H9 (cell line): ENCODE measurements at regions not wholly inside any gene's neighbourhood (a gene's known extent, or its start where the extent isn't known, plus 50 kb on each side); places are given as distances from the start of the nearest gene placed in this dataset.

Experiments
- DNase-seq: peaks from one replicate; pipeline ENCODE4 v3.0.0-alpha.2; 2017
- H2AFZ ChIP-seq: one replicate; pipeline ENCODE4 v1.6.1; 2013; ENCODE audit warnings: mild to moderate bottlenecking, low read length, control low read depth, moderate library complexity
- H2AK5ac ChIP-seq: 2 replicates; pipeline ENCODE4 v1.6.1; 2013; ENCODE audit warnings: low read length, control low read depth, mixed read lengths; ENCODE audit not compliant: insufficient read length
- H2BK120ac ChIP-seq: one replicate; pipeline ENCODE4 v1.6.1; 2013; ENCODE audit warnings: low read depth, mild to moderate bottlenecking, low read length, control low read depth, inconsistent platforms; ENCODE audit not compliant: poor library complexity, severe bottlenecking
- H2BK12ac ChIP-seq: 2 replicates; pipeline ENCODE4 v1.6.1; 2013; ENCODE audit warnings: low read length, control low read depth, mixed read lengths, low read depth; ENCODE audit not compliant: insufficient read length
- H2BK15ac ChIP-seq: 2 replicates; pipeline ENCODE4 v1.6.1; 2013; ENCODE audit warnings: low read depth, low read length, control low read depth
- H2BK20ac ChIP-seq: one replicate; pipeline ENCODE4 v1.6.1; 2013; ENCODE audit warnings: low read depth, mild to moderate bottlenecking, low read length, control low read depth, inconsistent platforms; ENCODE audit not compliant: poor library complexity, severe bottlenecking
- H2BK5ac ChIP-seq: 2 replicates; pipeline ENCODE4 v1.6.1; 2013; ENCODE audit warnings: low read length, control low read depth, mixed read lengths; ENCODE audit not compliant: insufficient read length
- H3K14ac ChIP-seq: 2 replicates; pipeline ENCODE4 v1.6.1; 2013; ENCODE audit warnings: low read length, control low read depth; ENCODE audit not compliant: insufficient read depth
- H3K18ac ChIP-seq: 2 replicates; pipeline ENCODE4 v1.6.1; 2013; ENCODE audit warnings: low read depth, mild to moderate bottlenecking, mixed read lengths, low read length, control low read depth; ENCODE audit not compliant: insufficient read length
- H3K23ac ChIP-seq: 2 replicates; pipeline ENCODE4 v1.6.1; 2013; ENCODE audit warnings: low read length, control low read depth, mixed read lengths, low read depth; ENCODE audit not compliant: insufficient read length
- H3K23me2 ChIP-seq: 2 replicates; pipeline ENCODE4 v1.6.1; 2013; ENCODE audit warnings: low read depth, mild to moderate bottlenecking, mixed read lengths, low read length, control low read depth; ENCODE audit not compliant: insufficient read length, poor library complexity, severe bottlenecking
- H3K27ac ChIP-seq: 2 replicates; pipeline ENCODE4 v1.5.1; 2013; ENCODE audit warnings: low read length, control low read depth, mixed read lengths, low read depth; ENCODE audit not compliant: insufficient read length
- H3K27me3 ChIP-seq: 2 replicates; pipeline ENCODE4 v1.6.1; 2013; ENCODE audit warnings: low read length, control low read depth, inconsistent platforms; ENCODE audit not compliant: insufficient read depth
- H3K4ac ChIP-seq: 2 replicates; pipeline ENCODE4 v1.6.1; 2013; ENCODE audit warnings: low read depth, mild to moderate bottlenecking, control low read depth, inconsistent platforms, low read length, moderate library complexity
- H3K4me1 ChIP-seq: 2 replicates; pipeline ENCODE4 v1.6.1; 2013; ENCODE audit warnings: low read length, control low read depth, inconsistent platforms; ENCODE audit not compliant: insufficient read depth
- H3K4me2 ChIP-seq: 2 replicates; pipeline ENCODE4 v1.6.1; 2013; ENCODE audit warnings: low read length, control low read depth, mixed read lengths; ENCODE audit not compliant: insufficient read length, insufficient read depth
- H3K56ac ChIP-seq: 2 replicates; pipeline ENCODE4 v1.6.1; 2013; ENCODE audit warnings: low read depth, mild to moderate bottlenecking, mixed read lengths, low read length, control low read depth; ENCODE audit not compliant: insufficient read length
- H3K79me1 ChIP-seq: 2 replicates; pipeline ENCODE4 v1.6.1; 2013; ENCODE audit warnings: low read depth, mild to moderate bottlenecking, moderate library complexity, low read length, control low read depth, inconsistent platforms; ENCODE audit not compliant: insufficient read depth, poor library complexity, severe bottlenecking
- H3K79me2 ChIP-seq: 2 replicates; pipeline ENCODE4 v1.6.1; 2013; ENCODE audit warnings: low read length, control low read depth, inconsistent platforms; ENCODE audit not compliant: insufficient read depth
- H3K9ac ChIP-seq: 2 replicates; pipeline ENCODE4 v1.6.1; 2013; ENCODE audit warnings: low read length, control low read depth, mixed read lengths; ENCODE audit not compliant: insufficient read length; ENCODE audit errors: extremely low read depth
- H3K9me3 ChIP-seq: one replicate; pipeline ENCODE4 v1.6.1; 2013; ENCODE audit warnings: low read depth, low read length, inconsistent platforms; ENCODE audit not compliant: control insufficient read depth
- H3T11ph ChIP-seq: one replicate; pipeline ENCODE4 v1.6.1; 2013; ENCODE audit warnings: mild to moderate bottlenecking, low read length, control low read depth, inconsistent platforms
- H4K20me1 ChIP-seq: one replicate; pipeline ENCODE4 v1.6.1; 2013; ENCODE audit not compliant: control insufficient read depth, insufficient read length, insufficient read depth
- H4K5ac ChIP-seq: 2 replicates; pipeline ENCODE4 v1.6.1; 2013; ENCODE audit warnings: low read depth, mild to moderate bottlenecking, mixed read lengths, low read length, control low read depth; ENCODE audit not compliant: insufficient read length
- H4K8ac ChIP-seq: replicated peaks from 2 replicates; pipeline ENCODE4 v1.6.1; 2013; ENCODE audit warnings: low read length, control low read depth, mixed read lengths, low read depth; ENCODE audit not compliant: insufficient read length
- H4K91ac ChIP-seq: 2 replicates; pipeline ENCODE4 v1.6.1; 2013; ENCODE audit warnings: low read depth, mild to moderate bottlenecking, moderate library complexity, mixed read lengths, low read length, control low read depth; ENCODE audit not compliant: insufficient read length
- H3K27ac Mint-ChIP-seq, 3 experiments: 2 replicates in 2 of 3; 3 replicates in 1 of 3; pipeline ENCODE4 v1.8.0; 2020 to 2021; ENCODE audit warnings: mixed read lengths in 3 of 3, mild to moderate bottlenecking in 1 of 3, moderate library complexity in 1 of 3
- H3K27me3 Mint-ChIP-seq: 2 replicates; pipeline ENCODE4 v1.8.0; 2021; ENCODE audit warnings: low read depth, mild to moderate bottlenecking, moderate library complexity, mixed read lengths
- H3K36me3 Mint-ChIP-seq, 3 experiments: 2 replicates in 2 of 3; 3 replicates in 1 of 3; pipeline ENCODE4 v1.8.0; 2020 to 2021; ENCODE audit warnings: low read depth in 3 of 3, mixed read lengths in 3 of 3; ENCODE audit not compliant: insufficient read depth in 1 of 3
- H3K4me1 Mint-ChIP-seq, 2 experiments: 2 replicates each; pipeline ENCODE4 v1.8.0; 2020; ENCODE audit warnings: mixed read lengths in 2 of 2
- H3K4me3 Mint-ChIP-seq, 2 experiments: 2 replicates in 1 of 2; 3 replicates in 1 of 2; pipeline ENCODE4 v1.8.0; 2020 to 2021; ENCODE audit warnings: mild to moderate bottlenecking in 2 of 2, mixed read lengths in 2 of 2, moderate library complexity in 1 of 2
- H3K9me3 Mint-ChIP-seq, 2 experiments: 2 replicates in 1 of 2; 3 replicates in 1 of 2; pipeline ENCODE4 v1.8.0; 2020; ENCODE audit warnings: mild to moderate bottlenecking in 2 of 2, mixed read lengths in 2 of 2, moderate library complexity in 1 of 2
- CTCF ChIP-seq: fragments of 200-600 bp; sonication (generic); conservative IDR thresholded peaks from 3 replicates; pipeline ENCODE4 v1.8.0; 2021; ENCODE audit warnings: antibody characterized with exemption, mild to moderate bottlenecking
- WGBS: extraction: QIAGEN DNeasy Blood & Tissue Kit; methylation state at CpG from one replicate; pipeline ENCODE4 v1.1.7; 2013; ENCODE audit warnings: missing lambda C conversion rate, low lambda C conversion rate, mixed read lengths; ENCODE audit not compliant: insufficient read length; ENCODE audit errors: extremely low coverage; 5-methylcytosine and 5-hydroxymethylcytosine counted together

- Histone ChIP-seq H2BK15ac (no peak overlapping the region), H3K4ac (no peak overlapping the region), H4K5ac (no peak overlapping the region), H3K79me2 (no peaks in the 10 kb centered on the region), H2BK120ac (no peak overlapping the region), H3K56ac (no peak overlapping the region), H3K79me1 (no peaks in the 10 kb centered on the region), H3K23ac (no peak overlapping the region), H2AK5ac (no peak overlapping the region), H3K4me1 (no peaks in the 10 kb centered on the region; the same call in 1 of the 2 replicates), H2BK12ac (no peak overlapping the region), H2BK20ac (no peak overlapping the region), H3K9me3 (no peaks in the 10 kb centered on the region), H3K4me2 (no peak overlapping the region), H3T11ph (no peak overlapping the region), H3K23me2 (no peaks in the 10 kb centered on the region), H3K27ac (no peak overlapping the region), H2BK5ac (no peak overlapping the region), H3K9ac (no peak overlapping the region), H2AFZ (no peak overlapping the region), H3K18ac (no peak overlapping the region), H4K20me1 (no peaks in the 10 kb centered on the region), H3K27me3 (no peaks in the 10 kb centered on the region), H4K91ac (no peak overlapping the region), H3K14ac (no peak overlapping the region), H4K8ac (no peak overlapping the region)
- Mint-ChIP-seq H3K27ac (peak overlapping the region in 2 of 3 experiments; percentile 72 to 77; a peak in 2 of 7 replicates), H3K36me3 (peaks cover 0 to 6% (median 0%) of the 10 kb centered on the region in 3 experiments; a peak in 3 of 7 replicates), H3K9me3 (peaks cover 6 to 8% of the 10 kb centered on the region in 2 experiments; a peak in 2 of 5 replicates), H3K4me1 (peaks cover 11 to 30% of the 10 kb centered on the region in 2 experiments), H3K4me3 (no peak overlapping the region), H3K27me3 (peaks cover 16% of the 10 kb centered on the region)
- DNase-seq = no peak
- WGBS = no CpG with 5 or more reads among the region's 40 CpGs
- TF ChIP-seq CTCF = no peak
These were observed 178.0 kb upstream of the PPP1R26 start for GRCh38 chr9:135301271-135302263.
